HG03571 (cell line): ENCODE measurements at regions not wholly inside any gene's neighbourhood (a gene's known extent, or its start where the extent isn't known, plus 50 kb on each side); places are given as distances from the start of the nearest gene placed in this dataset.

Experiments
- ATAC-seq: cut with Tn5 transposase; IDR thresholded peaks from one replicate; pipeline ENCODE4 v1.9.1; 2021; ENCODE audit not compliant: unreplicated experiment

GRCh38 chr3:194832346-194833104 lies 146.8 kb downstream of the FAM43A start:
- no peak for ATAC-seq

GRCh38 chr3:194833114-194833910 lies 147.6 kb downstream of the FAM43A start:
- ATAC-seq: no peak

GRCh38 chr3:194836661-194837060 lies 151.0 kb downstream of the FAM43A start:
- ATAC-seq: no peak

GRCh38 chr3:194837457-194838127 lies 151.9 kb downstream of the FAM43A start:
- no peak for ATAC-seq

GRCh38 chr3:194838236-194838635 lies 152.6 kb downstream of the FAM43A start:
- no peak for ATAC-seq

- no peak for ATAC-seq
Measured at GRCh38 chr3:194840661-194841514, 155.2 kb downstream of the FAM43A start.

- no peak for ATAC-seq
Measured at GRCh38 chr3:194841515-194841841, 155.8 kb downstream of the FAM43A start.

- no peak for ATAC-seq
Measured at GRCh38 chr3:194843556-194843955, 157.9 kb downstream of the FAM43A start.

GRCh38 chr3:194844046-194844445 lies 158.4 kb downstream of the FAM43A start:
- no peak for ATAC-seq

- no peak for ATAC-seq
Measured at GRCh38 chr3:194849166-194849875, 163.6 kb downstream of the FAM43A start.

- ATAC-seq: no peak
Measured at GRCh38 chr3:194851254-194851653, 165.6 kb downstream of the FAM43A start.

GRCh38 chr3:194851941-194852340 lies 166.3 kb downstream of the FAM43A start:
- ATAC-seq: no peak

- no peak for ATAC-seq
Measured at GRCh38 chr3:194852345-194852744, 166.7 kb downstream of the FAM43A start.

- ATAC-seq: no peak
Measured at GRCh38 chr3:194852831-194853508, 167.3 kb downstream of the FAM43A start.

- no peak for ATAC-seq
Measured at GRCh38 chr3:194854206-194854605, 168.5 kb downstream of the FAM43A start.

GRCh38 chr3:194854659-194855390 lies 169.1 kb downstream of the FAM43A start:
- no peak for ATAC-seq

- ATAC-seq: no peak
Measured at GRCh38 chr3:194856296-194856695, 170.6 kb downstream of the FAM43A start.

GRCh38 chr3:194857469-194858113 lies 171.9 kb downstream of the FAM43A start:
- no peak for ATAC-seq

GRCh38 chr3:194858382-194858781 lies 172.7 kb downstream of the FAM43A start:
- ATAC-seq: no peak
